Endodermal cell (in vitro differentiated cells): ENCODE measurements at regions not wholly inside any gene's neighbourhood (a gene's known extent, or its start where the extent isn't known, plus 50 kb on each side); places are given as distances from the start of the nearest gene placed in this dataset.
A peak's percentile ranks its signal among the peaks of the same experiment; 100 is the strongest.

ENCODE experiments used
- DNase-seq: peaks from one replicate; pipeline ENCODE4 v3.0.0-alpha.2; 2017
- H3K27ac ChIP-seq: 2 replicates; pipeline ENCODE4 v1.5.1; 2013; ENCODE audit warnings: mild to moderate bottlenecking, low read depth, low read length, moderate library complexity
- H3K27me3 ChIP-seq: 2 replicates; pipeline ENCODE4 v1.6.1; 2013; ENCODE audit warnings: mild to moderate bottlenecking, low read length, moderate library complexity; ENCODE audit not compliant: insufficient read depth, control insufficient read depth, poor library complexity, severe bottlenecking
- H3K36me3 ChIP-seq: 2 replicates; pipeline ENCODE4 v1.7.0; 2013; ENCODE audit warnings: mild to moderate bottlenecking, low read length, moderate library complexity; ENCODE audit not compliant: control insufficient read depth, insufficient read depth
- H3K4me1 ChIP-seq: one replicate; pipeline ENCODE4 v1.7.0; 2013; ENCODE audit warnings: low read length; ENCODE audit not compliant: control insufficient read depth, insufficient read depth
- H3K4me3 ChIP-seq: 2 replicates; pipeline ENCODE4 v1.5.1; 2013; ENCODE audit warnings: mild to moderate bottlenecking, low read length, moderate library complexity
- H3K9ac ChIP-seq: 2 replicates; pipeline ENCODE4 v1.6.1; 2013; ENCODE audit warnings: mild to moderate bottlenecking, low read length, moderate library complexity; ENCODE audit not compliant: poor library complexity, severe bottlenecking; ENCODE audit errors: extremely low read depth
- H3K9me3 ChIP-seq: 2 replicates; pipeline ENCODE4 v1.6.1; 2013; ENCODE audit warnings: mild to moderate bottlenecking, low read length, moderate library complexity; ENCODE audit not compliant: control insufficient read depth
- H3K27ac Mint-ChIP-seq: 2 replicates; pipeline ENCODE4 v1.8.0; 2020; ENCODE audit warnings: mixed read lengths
- H3K27me3 Mint-ChIP-seq: 2 replicates; pipeline ENCODE4 v1.8.0; 2021; ENCODE audit warnings: mild to moderate bottlenecking, mixed read lengths; ENCODE audit not compliant: insufficient read depth
- H3K36me3 Mint-ChIP-seq: 2 replicates; pipeline ENCODE4 v1.8.0; 2020; ENCODE audit warnings: low read depth, mixed read lengths
- H3K4me1 Mint-ChIP-seq: 2 replicates; pipeline ENCODE4 v1.8.0; 2020; ENCODE audit warnings: mixed read lengths
- H3K4me3 Mint-ChIP-seq: 2 replicates; pipeline ENCODE4 v1.8.0; 2020; ENCODE audit warnings: mild to moderate bottlenecking, moderate library complexity, mixed read lengths
- H3K9me3 Mint-ChIP-seq: 2 replicates; pipeline ENCODE4 v1.8.0; 2020; ENCODE audit warnings: mild to moderate bottlenecking, mixed read lengths
- CTCF ChIP-seq: fragments of 200-600 bp; sonication (generic); conservative IDR thresholded peaks from 2 replicates; pipeline ENCODE4 v1.5.0; 2021; ENCODE audit warnings: antibody characterized with exemption, mild to moderate bottlenecking
- WGBS, 2 experiments: methylation state at CpG; one replicate each; pipeline versions ENCODE4 v1.1.5 to v1.1.7; 2013; ENCODE audit warnings: missing lambda C conversion rate in 2 of 2, mixed read lengths in 1 of 2; ENCODE audit not compliant: insufficient coverage in 1 of 2, insufficient read length in 1 of 2; 5-methylcytosine and 5-hydroxymethylcytosine counted together

DNA sequence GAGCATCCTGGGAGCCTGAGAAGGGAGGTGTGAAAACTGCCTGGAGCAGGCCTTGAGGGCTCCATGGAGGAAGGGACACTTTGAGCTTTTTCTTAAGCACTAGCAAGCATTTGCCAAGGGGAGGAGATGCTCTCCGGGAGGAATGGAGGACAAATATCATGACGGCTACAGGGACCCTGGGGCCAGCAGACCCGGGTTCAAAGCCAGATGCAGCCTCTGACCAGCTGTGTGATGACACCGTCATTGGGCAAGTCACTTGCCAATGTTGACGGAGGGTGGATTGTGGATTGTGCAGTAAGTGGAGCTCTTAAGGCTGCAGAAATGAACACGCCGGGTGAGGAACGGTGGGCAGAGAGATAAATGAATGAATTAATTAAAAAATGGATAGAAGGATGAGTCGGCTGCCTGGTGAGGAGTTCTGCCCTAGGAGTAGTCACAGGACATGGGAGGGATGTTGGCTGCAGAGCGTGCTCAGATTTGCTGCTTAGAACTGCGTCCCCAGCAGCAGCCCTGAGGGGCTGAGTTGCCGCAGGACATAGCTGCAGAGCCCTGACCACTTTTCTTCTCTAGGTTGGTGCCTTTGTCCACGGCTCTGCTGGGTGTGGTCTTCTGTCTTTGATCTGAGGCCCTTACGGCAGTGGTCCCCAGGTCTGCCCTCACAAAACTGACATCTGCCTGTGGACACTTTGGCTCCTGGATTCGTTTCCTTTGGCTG is 507.6 kb downstream of the NPHP4 start:
- Histone ChIP-seq H3K4me1 (no peaks in the 10 kb centered on the region), H3K27ac (no peak overlapping the region), H3K27me3 (no peaks in the 10 kb centered on the region), H3K36me3 (no peaks in the 10 kb centered on the region), H3K9ac (no peak overlapping the region), H3K9me3 (no peaks in the 10 kb centered on the region), H3K4me3 (no peak overlapping the region)
- no peaks in the 10 kb centered on the region for H3K36me3 Mint-ChIP-seq
- H3K9me3 Mint-ChIP-seq, result peaks cover 1% of the 10 kb centered on the region
- H3K27me3 Mint-ChIP-seq, result peaks cover 14% of the 10 kb centered on the region
- TF ChIP-seq CTCF, result no peak
- H3K27ac Mint-ChIP-seq, result no peak overlapping the region
- 90% methylated on average over 11 to 15 of the region's 15 CpGs for whole genome bisulfite sequencing, 2 experiments
- H3K4me3 Mint-ChIP-seq, result no peak overlapping the region
- DNase-seq, result no peak
- H3K4me1 Mint-ChIP-seq, result peaks cover 2% of the 10 kb centered on the region

- WGBS, 2 experiments, result 42 to 70% methylated on average over 5 to 10 of the region's 10 CpGs
- peaks cover 18% of the 10 kb centered on the region for H3K27me3 Mint-ChIP-seq
- no peaks in the 10 kb centered on the region for H3K36me3 ChIP-seq
Measured at GRCh38 chr1:5481889-5482288, 510.3 kb downstream of the NPHP4 start.

GRCh38 chr1:5480906-5481305 is 511.3 kb downstream of the NPHP4 start:
- Histone ChIP-seq H3K4me3 (no peak overlapping the region), H3K4me1 (no peaks in the 10 kb centered on the region), H3K9me3 (no peaks in the 10 kb centered on the region), H3K27ac (no peak overlapping the region), H3K36me3 (no peaks in the 10 kb centered on the region), H3K9ac (no peak overlapping the region), H3K27me3 (no peaks in the 10 kb centered on the region)
- Mint-ChIP-seq H3K27me3 (peaks cover 20% of the 10 kb centered on the region), H3K27ac (no peak overlapping the region), H3K4me3 (no peak overlapping the region), H3K9me3 (peaks cover 1% of the 10 kb centered on the region), H3K4me1 (peaks cover 2% of the 10 kb centered on the region), H3K36me3 (no peaks in the 10 kb centered on the region)
- DNase-seq, result no peak
- WGBS, 2 experiments, result 91 to 95% methylated on average over 7 to 10 of the region's 10 CpGs
- no peak for TF ChIP-seq CTCF

More at GRCh38 chr1:5481889-5482288, 510.3 kb downstream of the NPHP4 start:
- peaks cover 2% of the 10 kb centered on the region for H3K4me1 Mint-ChIP-seq
- no peaks in the 10 kb centered on the region for H3K27me3 ChIP-seq
- H3K9me3 Mint-ChIP-seq, result peaks cover 1% of the 10 kb centered on the region
- no peak overlapping the region for H3K27ac Mint-ChIP-seq
- peak; percentile 81 for TF ChIP-seq CTCF
- DNase-seq, result peak; percentile 93
- H3K9me3 ChIP-seq, result no peaks in the 10 kb centered on the region
- H3K27ac ChIP-seq, result no peak overlapping the region
- no peaks in the 10 kb centered on the region for H3K4me1 ChIP-seq
- H3K4me3 ChIP-seq, result no peak overlapping the region
- no peak overlapping the region for H3K4me3 Mint-ChIP-seq
- no peak overlapping the region for H3K9ac ChIP-seq
- no peaks in the 10 kb centered on the region for H3K36me3 Mint-ChIP-seq
